H1 (cell line): ENCODE measurements at regions not wholly inside any gene's neighbourhood (a gene's known extent, or its start where the extent isn't known, plus 50 kb on each side); places are given as distances from the start of the nearest gene placed in this dataset.

Experiments used
- BCL11A ChIP-seq, 2 experiments: IDR thresholded peaks; one replicate each; pipeline ENCODE4 v1.6.1; 2011; ENCODE audit warnings: low read depth in 2 of 2, low read length in 2 of 2, mild to moderate bottlenecking in 2 of 2
- CHD7 ChIP-seq: fragments of 300-600 bp; sonication (generic); IDR thresholded peaks from 2 replicates; pipeline ENCODE4 v1.7.1; 2012; ENCODE audit warnings: low read length, moderate library complexity, mild to moderate bottlenecking, inconsistent platforms; ENCODE audit not compliant: insufficient replicate concordance
- JUND ChIP-seq: IDR thresholded peaks from 2 replicates; pipeline ENCODE4 v1.6.1; 2011; ENCODE audit warnings: mild to moderate bottlenecking, improper control_type of control experiment, low read length
- RBBP5 ChIP-seq: IDR thresholded peaks from 2 replicates; pipeline ENCODE4 v1.7.1; 2012; ENCODE audit warnings: low read depth, mild to moderate bottlenecking, inconsistent platforms, low read length, moderate library complexity, borderline replicate concordance
- SAP30 ChIP-seq: fragments of 300-600 bp; sonication (generic); IDR thresholded peaks from 2 replicates; pipeline ENCODE4 v1.7.1; 2012; ENCODE audit warnings: low read length, moderate library complexity, mild to moderate bottlenecking, inconsistent platforms; ENCODE audit not compliant: insufficient read depth, insufficient replicate concordance
- SIN3A ChIP-seq, 2 experiments: IDR thresholded peaks in 1 of 2; conservative IDR thresholded peaks in 1 of 2; 2 replicates each; pipeline ENCODE4 v1.6.1; 2011 to 2012; ENCODE audit warnings: low read length in 2 of 2, improper control_type of control experiment in 1 of 2, low read depth in 1 of 2, mild to moderate bottlenecking in 1 of 2
- SIX5 ChIP-seq: IDR thresholded peaks from 2 replicates; pipeline ENCODE4 v1.6.1; 2011; ENCODE audit warnings: mild to moderate bottlenecking, low read depth, low read length
- SP4 ChIP-seq: IDR thresholded peaks from 2 replicates; pipeline ENCODE4 v1.6.1; 2012; ENCODE audit warnings: low read length, inconsistent platforms
- SUZ12 ChIP-seq: fragments of 200-600 bp; sonication (generic); IDR thresholded peaks from 2 replicates; pipeline ENCODE4 v1.6.1; 2012; ENCODE audit warnings: mild to moderate bottlenecking, inconsistent platforms, low read length, moderate library complexity, mixed read lengths

GRCh38 chr6:86251106-86251505 lies 608.4 kb upstream of the SYNCRIP start (continued):
- TF ChIP-seq CHD7: no peak
- TF ChIP-seq SUZ12: no peak
- no peak for TF ChIP-seq SP4
- no peak for TF ChIP-seq SAP30
- no peak for TF ChIP-seq BCL11A (IDR thresholded peaks at IDR 0.05; ENCODE audit: low read depth in 2 of 2, low read length in 2 of 2)
- TF ChIP-seq JUND: no peak
- no peak for TF ChIP-seq SIN3A (conservative IDR thresholded peaks at IDR 0.05 in 1 of 2, IDR thresholded peaks at IDR 0.05 in 1 of 2; ENCODE audit: low read depth in 1 of 2, low read length in 2 of 2)
- TF ChIP-seq SIX5: no peak
- TF ChIP-seq RBBP5: no peak
- TF ChIP-seq, all 59 proteins: peak for 0
